Heart right ventricle (tissue), 16 donors: ENCODE measurements at regions not wholly inside any gene's neighbourhood (a gene's known extent, or its start where the extent isn't known, plus 50 kb on each side); places are given as distances from the start of the nearest gene placed in this dataset.

Experiments
- ATAC-seq, 8 donors: fragments of 200-7000 bp; cut with Tn5 transposase; one replicate each; pipeline ENCODE4 v1.9.1; 2020; ENCODE audit warnings: mild to moderate bottlenecking in 8 of 8, moderate library complexity in 8 of 8, moderate number of reproducible peaks in 1 of 8
- DNase-seq, 2 donors: peaks; one replicate each; pipeline ENCODE4 v3.0.0-alpha.2; 2020
- H3K27ac ChIP-seq, 10 donors: fragments of 200-600 bp; sonication (generic) in 2 of 10; one replicate each; pipeline versions ENCODE4 v1.5.0 to v1.8.0; 2020 to 2022; ENCODE audit warnings: mild to moderate bottlenecking in 3 of 10
- H3K27me3 ChIP-seq, 7 donors: fragments of 200-600 bp; one replicate each; pipeline ENCODE4 v1.8.0; 2021 to 2022; ENCODE audit warnings: mild to moderate bottlenecking in 2 of 7
- H3K36me3 ChIP-seq, 9 donors: fragments of 200-600 bp; sonication (generic) in 1 of 9; one replicate each; pipeline versions ENCODE4 v1.5.0 to v1.8.0; 2020 to 2022; ENCODE audit warnings: mild to moderate bottlenecking in 2 of 9
- H3K4me1 ChIP-seq, 9 donors: fragments of 200-600 bp; sonication (generic) in 1 of 9; one replicate each; pipeline versions ENCODE4 v1.5.0 to v1.8.0; 2020 to 2022; ENCODE audit warnings: mild to moderate bottlenecking in 4 of 9
- H3K4me3 ChIP-seq, 10 donors: fragments of 200-600 bp; sonication (generic) in 2 of 10; one replicate each; pipeline versions ENCODE4 v1.5.0 to v1.8.0; 2020 to 2022; ENCODE audit warnings: mild to moderate bottlenecking in 7 of 10, moderate library complexity in 2 of 10
- H3K9me3 ChIP-seq, 11 donors: fragments of 200-600 bp in 10 of 11; sonication (generic) in 2 of 11; one replicate each; pipeline versions ENCODE4 v1.5.0 to v1.8.0; 2013 to 2022; ENCODE audit warnings: mild to moderate bottlenecking in 2 of 11, control low read depth in 1 of 11, moderate library complexity in 1 of 11
- WGBS, 2 donors: extraction: QIAGEN DNeasy Blood & Tissue Kit; methylation state at CpG; one replicate each; pipeline ENCODE4 v1.1.7; 2013; ENCODE audit warnings: inconsistent platforms in 1 of 2; 5-methylcytosine and 5-hydroxymethylcytosine counted together
- intact Hi-C, 10 donors: fragments of 100-400 bp; cut with DNase I; formaldehyde crosslinking; loops; one replicate each; pipeline versions ENCODE4 v1.11.1 to v1.14.2; 2022
- TF ChIP-seq, protein P1 (sequence below), 9 donors: fragments of 200-600 bp; sonication (generic) in 2 of 9; IDR thresholded peaks; one replicate each; pipeline versions ENCODE4 v1.5.0 to v1.8.0; 2021 to 2022; ENCODE audit warnings: antibody characterized with exemption in 9 of 9, mild to moderate bottlenecking in 5 of 9, moderate library complexity in 1 of 9
- donor health status: Arrhythmogenic right ventricular cardiomyopathy.
- donor health status: ischemic (EF 13 %, LVEDD 7.1; RV severe dilation, severe dysfunction).
- donor health status: healthy with polysubstance abuse.
- donor health status: DM: no; HTN: yes; CAD: no.
- donor health status: DM: no; HTN: no; CAD: no.
- donor health status: ischemic (EF 25% LVEDD 6.9; RV normal size, moderate dysfunction).
- donor health status: ischemic (EF 25% LVEDD 5.7; RV mildly dilated, moderate dysfunction).
- donor health status: healthy.
- donor health status: DM: yes; HTN: yes; CAD: no.
- donor health status: Ischemic cardiomyopathy.
- donor health status: ischemic (EF 35%, LVEDD 5.7; RV mildly dilated, moderate dysfunction).
- donor health status: nonischemic (EF 11% LVEDD 7.7; RV severe dilation, severe dysfunction).
- donor health status: DM: yes; HTN: yes; CAD: no.
- donor health status: PGD.
- donor health status: ischemic (EF 29% LVEDD 5.4; RV normal size, mild dysfunction).
- donor health status: nonischemic (EF 23%, LVEDD 6.1; RV moderate dilation, normal function).

DNA sequence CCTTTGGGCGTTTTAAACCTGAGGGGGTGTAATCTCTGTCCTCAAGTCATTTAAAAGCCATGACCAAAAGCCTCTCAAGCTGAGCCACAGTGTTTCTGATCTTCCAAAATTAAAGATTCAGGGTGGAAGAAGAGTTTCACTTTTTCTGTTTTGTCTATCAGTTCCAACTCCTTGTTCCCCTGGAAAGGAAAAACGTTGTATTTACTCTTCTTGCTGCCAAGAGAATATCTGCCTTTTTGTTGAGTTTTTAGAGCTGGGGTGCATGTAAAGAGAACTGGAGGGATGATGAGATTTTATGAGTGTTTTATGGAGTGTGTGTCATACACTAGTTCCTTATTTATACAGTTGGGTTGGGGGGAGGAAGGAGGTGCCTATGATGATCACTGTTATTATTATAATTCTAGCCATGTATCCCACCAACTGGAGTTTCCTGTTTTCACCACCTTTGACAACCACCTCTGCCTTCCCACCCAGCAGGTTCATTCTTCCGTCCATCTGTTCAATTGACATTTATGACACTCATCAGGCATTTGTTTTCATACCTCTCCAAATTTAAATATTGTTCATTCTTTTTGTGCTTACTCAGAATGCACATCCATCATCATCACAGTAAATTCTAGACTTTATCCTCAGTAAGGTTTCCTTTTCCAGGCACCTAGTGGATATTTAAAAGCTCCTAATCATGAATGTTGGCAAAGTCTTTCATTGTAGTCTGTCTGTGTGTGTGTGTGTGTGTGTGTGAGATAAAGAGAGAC lies 97.9 kb upstream of the MPDZ start:
- H3K27ac ChIP-seq, result no peak overlapping the region
- H3K36me3 ChIP-seq, result no peaks in the 10 kb centered on the region
- DNase-seq (no peak), ATAC-seq (no peak)
- WGBS, 2 donors, result 67 to 80% methylated on average over 3 of the region's 3 CpGs
- no peak overlapping the region for H3K4me3 ChIP-seq
- H3K4me1 ChIP-seq, result peaks cover 0 to 7% (median 0%) of the 10 kb centered on the region in 9 donors
- no peaks in the 10 kb centered on the region for H3K27me3 ChIP-seq
- TF ChIP-seq, protein P1, sequence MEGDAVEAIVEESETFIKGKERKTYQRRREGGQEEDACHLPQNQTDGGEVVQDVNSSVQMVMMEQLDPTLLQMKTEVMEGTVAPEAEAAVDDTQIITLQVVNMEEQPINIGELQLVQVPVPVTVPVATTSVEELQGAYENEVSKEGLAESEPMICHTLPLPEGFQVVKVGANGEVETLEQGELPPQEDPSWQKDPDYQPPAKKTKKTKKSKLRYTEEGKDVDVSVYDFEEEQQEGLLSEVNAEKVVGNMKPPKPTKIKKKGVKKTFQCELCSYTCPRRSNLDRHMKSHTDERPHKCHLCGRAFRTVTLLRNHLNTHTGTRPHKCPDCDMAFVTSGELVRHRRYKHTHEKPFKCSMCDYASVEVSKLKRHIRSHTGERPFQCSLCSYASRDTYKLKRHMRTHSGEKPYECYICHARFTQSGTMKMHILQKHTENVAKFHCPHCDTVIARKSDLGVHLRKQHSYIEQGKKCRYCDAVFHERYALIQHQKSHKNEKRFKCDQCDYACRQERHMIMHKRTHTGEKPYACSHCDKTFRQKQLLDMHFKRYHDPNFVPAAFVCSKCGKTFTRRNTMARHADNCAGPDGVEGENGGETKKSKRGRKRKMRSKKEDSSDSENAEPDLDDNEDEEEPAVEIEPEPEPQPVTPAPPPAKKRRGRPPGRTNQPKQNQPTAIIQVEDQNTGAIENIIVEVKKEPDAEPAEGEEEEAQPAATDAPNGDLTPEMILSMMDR (IDR thresholded peaks at IDR 0.05), result no peak
- intact Hi-C loops, result no loop called here
- no peaks in the 10 kb centered on the region for H3K9me3 ChIP-seq

DNA sequence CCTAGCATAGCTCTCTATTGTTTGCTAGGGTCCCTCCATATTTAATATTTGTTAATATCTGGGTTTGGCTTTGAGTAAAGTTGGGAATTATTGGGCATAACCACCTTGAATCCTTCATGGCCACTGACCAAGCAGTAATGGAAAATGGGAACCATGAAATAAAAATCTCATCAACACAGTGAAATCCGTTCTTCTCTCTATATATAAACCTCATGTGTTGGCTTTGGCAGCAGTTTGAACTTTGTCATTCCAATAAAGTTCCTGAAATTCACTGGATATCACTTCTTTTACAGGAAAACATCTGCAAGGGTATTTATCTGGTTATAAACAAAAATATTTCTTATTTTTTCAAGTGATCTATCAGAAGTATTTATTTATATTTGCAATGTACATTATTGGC lies 93.0 kb upstream of the MPDZ start:
- H3K4me1 ChIP-seq, result peaks cover 0 to 3% (median 0%) of the 10 kb centered on the region in 9 donors
- no peaks in the 10 kb centered on the region for H3K36me3 ChIP-seq
- no peaks in the 10 kb centered on the region for H3K9me3 ChIP-seq
- DNase-seq (no peak), ATAC-seq (no peak)
- TF ChIP-seq, protein P1 (IDR thresholded peaks at IDR 0.05), result no peak
- no peaks in the 10 kb centered on the region for H3K27me3 ChIP-seq
- 32 to 51% methylated on average over 1 of the region's 1 CpG for WGBS, 2 donors
- H3K4me3 ChIP-seq, result no peak overlapping the region
- H3K27ac ChIP-seq, result no peak overlapping the region
- intact Hi-C loops, result no loop called here

DNA sequence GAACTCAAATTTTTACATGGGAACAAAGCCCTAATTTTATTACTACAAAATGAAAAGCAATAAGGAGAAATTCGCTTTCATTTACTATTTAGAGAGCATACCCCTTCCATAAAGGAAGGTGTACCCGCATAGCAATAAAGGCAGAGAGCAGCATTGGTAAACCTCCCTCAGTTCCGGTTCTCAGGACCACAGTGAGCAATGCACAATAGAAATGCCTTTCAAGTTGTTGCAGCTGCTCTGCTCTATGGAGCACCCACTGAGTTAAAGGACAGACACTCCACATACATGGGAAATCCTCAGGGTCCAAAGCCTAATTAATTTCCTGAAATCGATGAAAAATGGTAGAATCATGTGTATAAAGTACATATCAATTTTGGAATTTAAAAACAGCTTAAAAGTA lies 89.9 kb upstream of the MPDZ start:
- ATAC-seq, result no peak
- intact Hi-C loops, result no loop called here

DNA sequence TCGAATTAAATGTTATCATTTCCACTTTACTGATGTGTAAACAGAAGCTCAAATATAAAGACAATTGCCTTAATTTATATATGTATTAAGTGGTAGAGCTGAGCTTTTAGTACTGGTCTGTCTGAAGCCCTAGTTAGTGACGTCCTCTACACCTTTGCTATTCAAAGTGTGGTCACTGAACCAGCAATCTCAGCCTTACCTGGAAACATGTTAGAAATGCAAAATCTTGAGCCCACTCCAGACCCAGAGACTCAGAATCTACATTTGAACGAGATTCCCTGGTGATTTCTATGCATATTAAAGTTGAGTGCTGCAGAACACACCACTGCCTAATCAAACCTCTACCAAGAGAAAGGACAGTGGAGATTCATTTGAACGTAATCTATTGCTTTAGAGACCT lies 88.3 kb upstream of the MPDZ start:
- no peak for DNase-seq
- Histone ChIP-seq H3K4me1 (no peaks in the 10 kb centered on the region), H3K36me3 (no peaks in the 10 kb centered on the region), H3K27ac (no peak overlapping the region), H3K9me3 (no peaks in the 10 kb centered on the region), H3K27me3 (no peaks in the 10 kb centered on the region), H3K4me3 (no peak overlapping the region)
- TF ChIP-seq, protein P1 (IDR thresholded peaks at IDR 0.05), result no peak
- WGBS, 2 donors, result 83 to 87% methylated on average over 4 of the region's 4 CpGs
- ATAC-seq, result no peak
- intact Hi-C loops, result no loop called here

More for the DNA sequence above, 89.9 kb upstream of the MPDZ start:
- no peak for DNase-seq
- Histone ChIP-seq H3K9me3 (no peaks in the 10 kb centered on the region), H3K36me3 (no peaks in the 10 kb centered on the region), H3K27ac (no peak overlapping the region), H3K27me3 (no peaks in the 10 kb centered on the region), H3K4me1 (no peaks in the 10 kb centered on the region), H3K4me3 (no peak overlapping the region)
- TF ChIP-seq, protein P1 (IDR thresholded peaks at IDR 0.05), result no peak
- 86 to 89% methylated on average over 4 of the region's 4 CpGs for whole genome bisulfite sequencing, 2 donors
